Keratinocyte (primary cell): ENCODE measurements at regions not wholly inside any gene's neighbourhood (a gene's known extent, or its start where the extent isn't known, plus 50 kb on each side); places are given as distances from the start of the nearest gene placed in this dataset.

Experiments
- DNase-seq: peaks from one replicate; pipeline ENCODE4 v3.0.0-alpha.2; 2011; ENCODE audit warnings: low read depth, missing footprints, low spot score
- FAIRE-seq: peaks from 2 replicates; lab custom pipeline; 2011; peaks lifted over from hg19 to GRCh38; lab: Jason Lieb, UNC
- H2AFZ ChIP-seq: 2 replicates; pipeline ENCODE4 v1.6.0; 2012; ENCODE audit warnings: low read length, control low read depth, inconsistent platforms; ENCODE audit not compliant: control insufficient read depth
- H3K27ac ChIP-seq: 2 replicates; pipeline ENCODE4 v1.5.1; 2011; ENCODE audit warnings: low read length; ENCODE audit not compliant: control insufficient read depth, insufficient read depth
- H3K27me3 ChIP-seq: 3 replicates; pipeline ENCODE4 v1.6.0; 2011; ENCODE audit warnings: low read length; ENCODE audit not compliant: control insufficient read depth, insufficient read depth; ENCODE audit errors: extremely low read depth
- H3K36me3 ChIP-seq, 2 experiments: 2 replicates in 1 of 2; 3 replicates in 1 of 2; pipeline ENCODE4 v1.5.1; 2011; ENCODE audit warnings: low read length in 2 of 2, mild to moderate bottlenecking in 1 of 2; ENCODE audit not compliant: control insufficient read depth in 2 of 2, insufficient read depth in 2 of 2; ENCODE audit errors: extremely low read depth in 1 of 2
- H3K4me1 ChIP-seq: 3 replicates; pipeline ENCODE4 v1.5.1; 2011; ENCODE audit warnings: low read length; ENCODE audit not compliant: control insufficient read depth, insufficient read depth; ENCODE audit errors: extremely low read depth
- H3K4me2 ChIP-seq: 3 replicates; pipeline ENCODE4 v1.6.0; 2011; ENCODE audit warnings: low read depth, low read length; ENCODE audit not compliant: control insufficient read depth, insufficient read depth; ENCODE audit errors: extremely low read depth
- H3K4me3 ChIP-seq, 3 experiments: fragments of 200-600 bp in 1 of 3; sonication (generic) in 1 of 3; 2 replicates in 2 of 3; 3 replicates in 1 of 3; pipeline ENCODE4 v1.5.1; 2011 to 2016; ENCODE audit warnings: low read length in 3 of 3, mild to moderate bottlenecking in 3 of 3, control low read depth in 2 of 3, inconsistent platforms in 1 of 3, low read depth in 1 of 3, mixed read lengths in 1 of 3, mixed run types in 1 of 3, moderate library complexity in 1 of 3; ENCODE audit not compliant: control insufficient read depth in 2 of 3, insufficient read depth in 2 of 3; ENCODE audit errors: extremely low read depth in 1 of 3
- H3K79me2 ChIP-seq: 2 replicates; pipeline ENCODE4 v1.6.0; 2012; ENCODE audit warnings: low read length; ENCODE audit not compliant: control insufficient read depth, insufficient read depth
- H3K9ac ChIP-seq: 3 replicates; pipeline ENCODE4 v1.6.0; 2011; ENCODE audit warnings: low read length; ENCODE audit not compliant: control insufficient read depth, insufficient read depth; ENCODE audit errors: extremely low read depth
- H3K9me1 ChIP-seq: 3 replicates; pipeline ENCODE4 v1.6.0; 2011; ENCODE audit warnings: low read length; ENCODE audit not compliant: control insufficient read depth, insufficient read depth; ENCODE audit errors: extremely low read depth
- H3K9me3 ChIP-seq: 2 replicates; pipeline ENCODE4 v1.5.1; 2012; ENCODE audit warnings: low read depth, low read length; ENCODE audit not compliant: control insufficient read depth
- H4K20me1 ChIP-seq: 3 replicates; pipeline ENCODE4 v1.6.0; 2011; ENCODE audit warnings: low read length; ENCODE audit not compliant: control insufficient read depth, insufficient read depth; ENCODE audit errors: extremely low read depth
- EZH2 ChIP-seq: IDR thresholded peaks from one replicate; pipeline ENCODE4 v1.6.1; 2012; ENCODE audit warnings: inconsistent platforms, mild to moderate bottlenecking, low read length, moderate library complexity
- dilution Hi-C: fragments of 300-500 bp; cut with MboI; formaldehyde crosslinking; loops from one replicate; pipeline ENCODE4 v1.7.0; 2020; ENCODE audit warnings: low sequenced_read_pairs; ENCODE audit not compliant: extremely low pct_ligation_motif_present
- TF ChIP-seq, protein P1 (sequence below), 3 experiments: IDR thresholded peaks in 1 of 3; conservative IDR thresholded peaks in 1 of 3; optimal IDR thresholded peaks in 1 of 3; 2 replicates in 2 of 3; 3 replicates in 1 of 3; pipeline versions ENCODE3 to v1.5.1; 2011; ENCODE audit warnings: low read length in 3 of 3, mild to moderate bottlenecking in 3 of 3, moderate library complexity in 2 of 3, control low read depth in 1 of 3, inconsistent platforms in 1 of 3; ENCODE audit not compliant: insufficient read depth in 2 of 3; ENCODE audit errors: extremely low read depth in 1 of 3

DNA sequence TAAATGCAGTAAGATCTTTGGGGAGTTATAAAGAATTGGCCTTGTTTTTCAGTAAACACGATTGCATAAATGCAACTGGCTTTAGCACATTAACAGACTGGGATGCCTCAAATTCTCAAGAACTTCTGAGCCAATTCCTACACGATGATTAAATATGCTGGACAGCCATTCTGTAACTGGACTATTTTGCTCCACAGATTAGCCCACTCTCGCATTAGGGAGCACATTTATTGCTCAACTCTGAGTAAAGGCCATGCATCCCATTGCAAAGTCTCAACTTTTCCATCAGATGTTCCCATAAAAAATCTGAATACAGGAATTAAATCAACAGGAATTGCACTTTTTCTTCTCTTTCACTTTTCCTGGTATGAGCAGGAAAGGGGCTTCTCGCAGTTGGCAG lies 66.7 kb upstream of the PRICKLE2 start:
- H3K36me3 ChIP-seq, result no peaks in the 10 kb centered on the region
- no peaks in the 10 kb centered on the region for H3K27me3 ChIP-seq
- no peaks in the 10 kb centered on the region for H4K20me1 ChIP-seq
- H2AFZ ChIP-seq, result no peak overlapping the region
- no peak overlapping the region for H3K4me3 ChIP-seq
- H3K79me2 ChIP-seq, result no peaks in the 10 kb centered on the region
- no peak overlapping the region for H3K9ac ChIP-seq
- DNase-seq (no peak), FAIRE-seq (peak; percentile 61)
- no peak overlapping the region for H3K27ac ChIP-seq
- H3K4me1 ChIP-seq, result peaks cover 18% of the 10 kb centered on the region
- no peaks in the 10 kb centered on the region for H3K9me1 ChIP-seq
- dilution Hi-C loops, result no loop called here
- H3K4me2 ChIP-seq, result no peak overlapping the region
- H3K9me3 ChIP-seq, result no peaks in the 10 kb centered on the region
- TF ChIP-seq, protein P1, sequence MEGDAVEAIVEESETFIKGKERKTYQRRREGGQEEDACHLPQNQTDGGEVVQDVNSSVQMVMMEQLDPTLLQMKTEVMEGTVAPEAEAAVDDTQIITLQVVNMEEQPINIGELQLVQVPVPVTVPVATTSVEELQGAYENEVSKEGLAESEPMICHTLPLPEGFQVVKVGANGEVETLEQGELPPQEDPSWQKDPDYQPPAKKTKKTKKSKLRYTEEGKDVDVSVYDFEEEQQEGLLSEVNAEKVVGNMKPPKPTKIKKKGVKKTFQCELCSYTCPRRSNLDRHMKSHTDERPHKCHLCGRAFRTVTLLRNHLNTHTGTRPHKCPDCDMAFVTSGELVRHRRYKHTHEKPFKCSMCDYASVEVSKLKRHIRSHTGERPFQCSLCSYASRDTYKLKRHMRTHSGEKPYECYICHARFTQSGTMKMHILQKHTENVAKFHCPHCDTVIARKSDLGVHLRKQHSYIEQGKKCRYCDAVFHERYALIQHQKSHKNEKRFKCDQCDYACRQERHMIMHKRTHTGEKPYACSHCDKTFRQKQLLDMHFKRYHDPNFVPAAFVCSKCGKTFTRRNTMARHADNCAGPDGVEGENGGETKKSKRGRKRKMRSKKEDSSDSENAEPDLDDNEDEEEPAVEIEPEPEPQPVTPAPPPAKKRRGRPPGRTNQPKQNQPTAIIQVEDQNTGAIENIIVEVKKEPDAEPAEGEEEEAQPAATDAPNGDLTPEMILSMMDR (optimal IDR thresholded peaks at IDR 0.05 in 1 of 3, IDR thresholded peaks at IDR 0.05 in 1 of 3, conservative IDR thresholded peaks at IDR 0.05 in 1 of 3; ENCODE audit: extremely low read depth in 1 of 3, insufficient read depth in 2 of 3, low read length in 3 of 3), result no peak
- TF ChIP-seq EZH2, result no peak

- FAIRE-seq (peak; percentile 99), DNase-seq (peak; percentile 46)
- Histone ChIP-seq H3K27me3 (no peaks in the 10 kb centered on the region), H3K9me1 (no peaks in the 10 kb centered on the region), H3K36me3 (no peaks in the 10 kb centered on the region), H3K9me3 (no peaks in the 10 kb centered on the region), H3K4me2 (peak overlapping the region; percentile 50), H3K4me1 (peaks cover 18% of the 10 kb centered on the region), H3K4me3 (no peak overlapping the region), H3K9ac (peak overlapping the region; percentile 3), H2AFZ (peak overlapping the region; percentile 35), H3K79me2 (no peaks in the 10 kb centered on the region), H4K20me1 (no peaks in the 10 kb centered on the region), H3K27ac (peak overlapping the region; percentile 65)
- TF ChIP-seq, protein P1 (optimal IDR thresholded peaks at IDR 0.05 in 1 of 3, IDR thresholded peaks at IDR 0.05 in 1 of 3, conservative IDR thresholded peaks at IDR 0.05 in 1 of 3; ENCODE audit: extremely low read depth in 1 of 3, insufficient read depth in 2 of 3, low read length in 3 of 3), result no peak
- TF ChIP-seq EZH2, result no peak
- dilution Hi-C loops, result no loop called here
Measured at GRCh38 chr3:64291345-64291744, 66.1 kb upstream of the PRICKLE2 start.
